ENCODE measurements at regions not wholly inside any gene's neighbourhood (a gene's known extent, or its start where the extent isn't known, plus 50 kb on each side); places are given as distances from the start of the nearest gene placed in this dataset.

DNA sequence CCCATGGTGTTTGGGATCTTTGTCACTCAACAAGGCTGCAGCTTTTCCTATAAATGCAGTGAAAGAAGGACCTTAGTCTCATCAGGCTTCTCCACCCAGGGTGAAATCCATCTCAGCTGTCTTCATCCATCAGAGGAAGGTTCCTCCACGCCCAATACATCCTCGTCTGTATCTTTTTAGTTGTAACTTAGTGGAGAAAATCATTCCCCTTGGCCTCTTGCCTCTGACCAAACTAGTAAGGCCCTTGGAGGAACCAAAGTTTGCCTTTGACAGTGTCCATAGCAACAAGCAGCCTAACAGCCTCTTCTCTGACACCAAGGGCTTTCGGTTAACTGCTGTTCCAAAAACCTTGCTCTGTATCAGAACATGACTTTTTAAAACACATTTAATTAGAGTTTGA, 230.3 kb upstream of the ECI2 start:
- TF ChIP-seq, protein P1, sequence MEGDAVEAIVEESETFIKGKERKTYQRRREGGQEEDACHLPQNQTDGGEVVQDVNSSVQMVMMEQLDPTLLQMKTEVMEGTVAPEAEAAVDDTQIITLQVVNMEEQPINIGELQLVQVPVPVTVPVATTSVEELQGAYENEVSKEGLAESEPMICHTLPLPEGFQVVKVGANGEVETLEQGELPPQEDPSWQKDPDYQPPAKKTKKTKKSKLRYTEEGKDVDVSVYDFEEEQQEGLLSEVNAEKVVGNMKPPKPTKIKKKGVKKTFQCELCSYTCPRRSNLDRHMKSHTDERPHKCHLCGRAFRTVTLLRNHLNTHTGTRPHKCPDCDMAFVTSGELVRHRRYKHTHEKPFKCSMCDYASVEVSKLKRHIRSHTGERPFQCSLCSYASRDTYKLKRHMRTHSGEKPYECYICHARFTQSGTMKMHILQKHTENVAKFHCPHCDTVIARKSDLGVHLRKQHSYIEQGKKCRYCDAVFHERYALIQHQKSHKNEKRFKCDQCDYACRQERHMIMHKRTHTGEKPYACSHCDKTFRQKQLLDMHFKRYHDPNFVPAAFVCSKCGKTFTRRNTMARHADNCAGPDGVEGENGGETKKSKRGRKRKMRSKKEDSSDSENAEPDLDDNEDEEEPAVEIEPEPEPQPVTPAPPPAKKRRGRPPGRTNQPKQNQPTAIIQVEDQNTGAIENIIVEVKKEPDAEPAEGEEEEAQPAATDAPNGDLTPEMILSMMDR (conservative IDR thresholded peaks at IDR 0.05) = no peak
- no peak for TF ChIP-seq ZFX (IDR thresholded peaks at IDR 0.05)
